ENCODE measurements at regions not wholly inside any gene's neighbourhood (a gene's known extent, or its start where the extent isn't known, plus 50 kb on each side); places are given as distances from the start of the nearest gene placed in this dataset.
A peak's percentile ranks its signal among the peaks of the same experiment; 100 is the strongest.

- no peak for DNase-seq
These were observed 178.9 kb upstream of the IVNS1ABP start for GRCh38 chr1:185495898-185496297.

- DNase-seq: no peak
These were observed 178.0 kb upstream of the IVNS1ABP start for GRCh38 chr1:185495007-185495406.

- no peak for DNase-seq
These were observed 175.2 kb upstream of the IVNS1ABP start for GRCh38 chr1:185492089-185492825.

- no peak for DNase-seq
These were observed 174.6 kb upstream of the IVNS1ABP start for GRCh38 chr1:185491604-185492003.

GRCh38 chr1:185490924-185491323 lies 173.9 kb upstream of the IVNS1ABP start:
- no peak for DNase-seq

- DNase-seq: no peak
These were observed 172.4 kb upstream of the IVNS1ABP start for GRCh38 chr1:185489406-185489805.

DNA sequence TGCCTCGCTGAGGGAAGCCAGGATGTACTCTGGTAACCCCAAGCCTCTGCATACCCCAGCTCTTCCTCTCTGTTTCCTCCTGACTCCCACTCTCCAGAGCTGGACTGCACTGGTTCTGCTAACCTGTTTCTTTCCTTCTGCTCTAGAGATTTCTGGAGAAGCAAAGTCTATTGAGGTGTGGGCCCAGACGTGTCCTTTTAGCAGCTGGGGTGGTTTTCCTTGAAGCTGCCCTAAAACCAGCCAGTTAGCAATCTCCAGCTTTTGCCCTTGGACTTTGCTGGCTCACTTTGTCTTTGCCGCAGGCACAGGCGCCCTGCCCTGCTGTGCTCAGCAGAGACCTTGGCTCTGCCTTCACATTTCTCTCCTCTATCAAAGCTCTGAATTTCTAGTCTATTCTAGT lies 171.8 kb upstream of the IVNS1ABP start:
- DNase-seq: no peak

DNA sequence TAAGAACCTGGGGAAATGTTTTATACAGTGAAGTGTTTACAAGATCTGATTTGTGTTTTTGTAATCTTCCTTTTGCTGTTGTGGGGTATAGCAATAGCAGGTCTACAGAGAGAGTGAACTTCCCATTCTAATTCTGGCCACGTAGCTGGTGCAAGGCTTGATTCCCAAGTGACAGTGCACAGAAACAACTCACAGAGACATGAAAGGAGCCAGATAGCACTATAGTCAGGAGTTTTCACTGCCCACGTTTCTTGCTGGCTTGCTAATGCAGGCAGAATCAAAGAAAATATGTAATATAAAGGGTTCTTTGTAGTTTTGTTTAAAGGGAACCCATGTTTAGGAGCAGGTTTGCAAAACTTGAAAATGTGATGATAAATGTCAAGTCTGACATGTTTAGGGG lies 170.9 kb upstream of the IVNS1ABP start:
- DNase-seq: no peak

- no peak for DNase-seq
These were observed 170.0 kb upstream of the IVNS1ABP start for GRCh38 chr1:185487026-185487425.

DNA sequence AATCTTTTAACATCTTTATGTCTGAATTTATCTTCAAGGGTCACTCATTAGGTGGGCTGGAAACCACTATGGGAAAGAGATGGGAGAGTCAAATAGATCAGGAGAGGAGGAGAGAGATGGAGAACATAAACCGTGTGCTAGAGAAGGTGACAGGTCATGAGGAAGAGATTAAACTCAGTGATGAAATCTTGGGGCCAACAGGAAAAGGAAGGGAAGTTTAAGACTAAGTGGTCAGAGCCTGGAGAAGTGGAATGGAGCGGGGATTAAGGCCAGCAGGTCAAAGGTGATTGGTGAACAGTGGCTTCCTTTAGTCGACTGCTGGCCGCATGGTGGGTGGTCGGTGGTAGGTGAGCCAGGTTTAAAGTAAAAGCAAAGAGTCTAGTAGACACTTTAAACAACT lies 169.3 kb upstream of the IVNS1ABP start:
- no peak for DNase-seq

DNA sequence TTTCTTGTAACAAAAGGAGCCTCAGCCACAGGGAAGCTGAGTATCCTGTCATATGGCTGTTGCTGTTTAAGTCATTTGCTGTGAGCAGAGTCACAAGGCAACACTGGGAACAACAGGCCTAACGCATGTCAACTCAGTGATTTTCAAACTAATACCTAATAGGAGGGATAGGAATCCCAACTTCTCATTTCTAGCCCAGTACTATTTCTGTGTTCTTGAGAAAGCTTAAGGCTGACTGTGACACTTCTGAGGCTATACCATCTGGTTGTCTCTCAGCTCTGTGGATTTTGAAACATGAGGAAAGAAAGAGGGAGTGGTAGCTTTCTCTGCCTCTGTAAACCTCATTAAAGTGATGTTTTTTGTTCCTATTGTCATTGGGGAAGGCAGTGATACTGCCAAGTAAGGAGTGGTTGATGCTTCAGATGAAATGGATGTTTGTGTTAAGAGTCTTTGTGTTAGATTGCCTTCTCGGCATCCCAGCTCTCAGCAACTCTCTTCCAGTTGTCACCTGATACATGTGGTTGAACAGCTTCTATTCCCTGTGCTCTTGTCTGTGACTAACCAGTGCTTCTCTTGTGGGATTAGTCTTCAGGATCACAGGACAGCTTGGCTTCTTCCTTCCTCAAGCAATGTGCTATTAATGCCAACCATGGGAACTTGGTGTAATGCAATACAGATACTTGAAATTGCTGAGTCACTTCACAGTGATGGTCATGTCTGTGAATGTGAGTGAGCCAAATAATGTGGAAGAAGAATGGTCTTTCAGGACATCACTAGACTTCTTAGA lies 166.8 kb upstream of the IVNS1ABP start:
- peak; percentile 29 for DNase-seq

DNA sequence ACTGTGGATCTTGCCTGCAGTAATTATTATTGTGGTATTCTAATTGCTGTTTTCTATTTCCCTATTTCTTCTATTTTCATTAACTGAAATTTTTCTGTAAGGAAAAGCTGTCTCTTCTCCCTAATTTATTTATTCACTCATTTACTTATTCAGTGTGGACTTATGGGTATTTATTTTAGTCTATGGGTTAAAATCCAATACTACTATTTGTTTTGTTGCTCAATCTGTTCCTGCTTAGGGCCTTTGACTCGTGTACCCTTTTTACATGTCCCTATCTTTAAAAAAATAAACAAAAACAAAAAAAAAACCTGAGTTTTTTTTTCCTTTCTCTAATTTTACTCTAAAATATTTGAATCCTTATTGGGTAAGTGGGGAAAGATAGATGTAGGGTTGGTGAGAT lies 166.2 kb upstream of the IVNS1ABP start:
- no peak for DNase-seq

DNA sequence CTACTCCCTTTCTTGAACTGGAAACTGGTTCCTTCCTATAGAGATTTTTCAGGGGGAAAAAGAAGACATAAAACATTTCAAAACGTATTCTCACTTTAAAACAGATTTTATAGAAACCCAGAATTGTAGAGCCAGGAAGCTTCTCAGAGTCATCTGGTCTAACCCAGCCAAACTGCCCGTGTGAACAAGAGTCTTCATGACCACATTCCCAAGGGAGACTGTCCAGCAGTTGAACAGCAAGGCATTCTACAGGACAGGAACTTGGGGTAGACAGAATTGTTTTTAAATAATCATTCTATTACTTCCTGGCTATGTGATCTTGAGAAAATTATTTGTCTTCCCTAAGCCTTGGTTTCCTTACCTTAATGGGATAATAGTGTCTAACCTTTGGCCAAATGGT lies 163.5 kb upstream of the IVNS1ABP start:
- no peak for DNase-seq

DNA sequence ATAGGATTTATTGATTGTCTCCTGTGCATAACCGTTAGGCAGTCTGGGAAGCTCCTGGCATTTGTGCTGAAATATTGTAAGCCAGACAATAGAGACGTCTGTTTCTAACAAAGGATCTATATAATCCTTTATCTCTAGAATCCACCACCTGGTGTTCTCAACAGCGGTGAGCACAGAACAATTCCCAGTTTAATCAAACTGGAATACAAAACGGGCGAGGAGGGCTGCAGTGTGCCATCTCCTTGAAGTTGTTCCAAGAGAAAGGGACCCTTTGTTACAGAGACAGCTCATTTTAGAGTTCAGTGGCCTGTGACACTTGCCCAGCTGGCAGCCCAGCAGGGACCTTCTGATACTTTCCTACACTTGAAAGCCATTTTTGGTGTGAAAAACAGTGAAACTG lies 162.8 kb upstream of the IVNS1ABP start:
- DNase-seq: peak; percentile 39

GRCh38 chr1:185478877-185479276 lies 161.8 kb upstream of the IVNS1ABP start:
- DNase-seq: no peak

GRCh38 chr1:185477638-185478580 lies 160.9 kb upstream of the IVNS1ABP start:
- DNase-seq: peak; percentile 27

GRCh38 chr1:185474440-185475149 lies 157.6 kb upstream of the IVNS1ABP start:
- DNase-seq: no peak

DNA sequence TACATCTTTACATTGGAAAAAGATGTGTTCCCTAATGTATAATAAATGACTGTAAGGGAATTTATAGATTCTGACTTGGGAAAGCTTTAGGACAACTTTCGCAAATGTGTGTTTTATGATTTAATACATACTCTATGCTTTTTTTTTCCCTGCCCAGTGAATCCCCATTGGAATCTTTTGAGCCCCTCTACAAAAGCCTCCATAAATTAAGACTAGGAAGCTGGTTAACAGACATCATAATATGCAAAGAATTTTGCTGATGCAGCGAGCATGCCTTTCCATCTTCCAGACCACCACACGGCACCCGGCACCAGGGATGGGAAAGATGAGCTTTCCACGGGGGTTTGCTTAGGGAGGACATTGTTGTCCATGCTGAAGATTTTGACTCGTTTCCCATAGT lies 156.1 kb upstream of the IVNS1ABP start:
- no peak for DNase-seq

DNA sequence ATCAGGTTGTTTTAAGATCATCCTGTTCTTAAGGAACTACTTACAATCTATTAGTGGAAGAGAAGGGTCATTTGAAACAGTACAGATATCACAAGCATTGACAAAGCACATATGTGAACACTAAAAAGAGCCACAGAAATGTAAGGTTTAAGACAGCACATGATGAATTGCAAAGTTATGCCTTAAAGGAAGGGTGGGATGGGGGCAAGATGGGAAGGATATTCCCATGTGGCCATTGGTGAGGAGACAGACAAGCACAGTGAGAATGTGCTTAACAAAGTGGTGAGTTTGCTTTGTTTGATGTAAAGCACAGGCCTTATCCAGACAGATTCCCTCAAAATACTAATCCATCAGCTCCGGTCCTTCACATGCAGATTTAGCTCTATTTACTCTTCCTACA lies 151.6 kb upstream of the IVNS1ABP start:
- DNase-seq: no peak

- no peak for DNase-seq
These were observed 150.1 kb upstream of the IVNS1ABP start for GRCh38 chr1:185467122-185467521.

- DNase-seq: no peak
These were observed 147.7 kb upstream of the IVNS1ABP start for GRCh38 chr1:185464777-185465176.

DNA sequence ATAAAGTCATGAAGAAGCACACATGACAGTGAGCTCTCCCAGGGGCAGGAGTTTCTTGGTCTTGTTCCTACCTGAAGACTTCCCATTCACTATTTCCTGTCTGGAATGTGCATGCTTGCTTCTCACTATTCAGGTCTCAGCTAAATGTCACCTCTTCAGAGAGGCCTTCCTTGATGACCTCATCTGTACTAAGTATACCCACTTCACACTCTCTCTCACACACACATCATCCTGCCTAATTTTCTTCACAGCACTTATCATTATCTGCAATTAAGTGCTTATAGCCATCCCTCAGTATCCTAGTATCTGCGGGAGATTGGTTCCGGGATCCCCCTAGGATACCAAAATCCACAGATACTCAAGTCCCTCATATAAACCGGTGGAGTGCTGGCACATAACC lies 146.4 kb upstream of the IVNS1ABP start:
- no peak for DNase-seq

DNA sequence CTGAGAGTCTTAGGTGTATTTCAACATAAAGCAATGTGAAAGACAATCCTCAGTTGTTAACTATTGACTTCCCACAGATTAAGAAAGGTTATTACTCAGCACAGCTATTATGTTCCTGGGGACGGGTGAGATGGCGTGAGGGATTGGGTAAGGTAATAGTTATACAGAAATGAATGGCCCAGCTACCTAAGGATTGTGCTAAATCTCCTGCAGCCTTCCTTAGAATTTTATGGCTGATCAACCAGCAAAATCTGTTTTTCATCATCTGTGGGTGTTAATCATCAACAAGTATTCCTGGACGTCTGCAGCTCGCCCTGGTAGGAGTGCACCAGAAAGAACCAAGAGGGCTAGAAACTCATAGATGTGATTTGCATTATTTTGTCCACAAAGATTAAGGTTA lies 146.0 kb upstream of the IVNS1ABP start:
- DNase-seq: no peak
